ENCODE measurements at regions not wholly inside any gene's neighbourhood (a gene's known extent, or its start where the extent isn't known, plus 50 kb on each side); places are given as distances from the start of the nearest gene placed in this dataset.

GRCh38 chr6:140134224-140134623 is 759.8 kb upstream of the CITED2 start:
- DNase-seq, result no peak

- no peak for DNase-seq
Observed at GRCh38 chr6:140130074-140130473, 755.6 kb upstream of the CITED2 start.

- no peak for DNase-seq
Observed at GRCh38 chr6:140124498-140124897, 750.0 kb upstream of the CITED2 start.

GRCh38 chr6:140108167-140108566 is 733.7 kb upstream of the CITED2 start:
- no peak for DNase-seq

- no peak for DNase-seq
Observed at GRCh38 chr6:140107216-140107615, 732.8 kb upstream of the CITED2 start.

- peak; percentile 17 for DNase-seq
Observed at GRCh38 chr6:140105857-140106256, 731.4 kb upstream of the CITED2 start.

- no peak for DNase-seq
Observed at GRCh38 chr6:140105241-140105640, 730.8 kb upstream of the CITED2 start.

- no peak for DNase-seq
Observed at GRCh38 chr6:140101818-140102217, 727.4 kb upstream of the CITED2 start.

GRCh38 chr6:140101367-140101766 is 726.9 kb upstream of the CITED2 start:
- DNase-seq, result no peak

- DNase-seq, result no peak
Observed at GRCh38 chr6:140095532-140095931, 721.1 kb upstream of the CITED2 start.

- no peak for DNase-seq
Observed at GRCh38 chr6:140091895-140092294, 717.4 kb upstream of the CITED2 start.

- DNase-seq, result no peak
Observed at GRCh38 chr6:140090871-140091270, 716.4 kb upstream of the CITED2 start.

GRCh38 chr6:140083375-140083774 is 708.9 kb upstream of the CITED2 start:
- no peak for DNase-seq

GRCh38 chr6:140082867-140083297 is 708.4 kb upstream of the CITED2 start:
- no peak for DNase-seq

- no peak for DNase-seq
Observed at GRCh38 chr6:140079328-140079727, 704.9 kb upstream of the CITED2 start.

- peak; percentile 67 for DNase-seq
Observed at GRCh38 chr6:140078561-140079125, 704.2 kb upstream of the CITED2 start.

- no peak for DNase-seq
Observed at GRCh38 chr6:140077827-140078560, 703.5 kb upstream of the CITED2 start.

- DNase-seq, result no peak
Observed at GRCh38 chr6:140076105-140076504, 701.7 kb upstream of the CITED2 start.

- DNase-seq, result no peak
Observed at GRCh38 chr6:140073456-140073855, 699.0 kb upstream of the CITED2 start.

- DNase-seq, result no peak
Observed at GRCh38 chr6:140071601-140072062, 697.2 kb upstream of the CITED2 start.

GRCh38 chr6:140070846-140071473 is 696.5 kb upstream of the CITED2 start:
- DNase-seq, result peak; percentile 39

- DNase-seq, result no peak
Observed at GRCh38 chr6:140069576-140069975, 695.1 kb upstream of the CITED2 start.

- no peak for DNase-seq
Observed at GRCh38 chr6:140068801-140069200, 694.4 kb upstream of the CITED2 start.
